ENCODE measurements at regions not wholly inside any gene's neighbourhood (a gene's known extent, or its start where the extent isn't known, plus 50 kb on each side); places are given as distances from the start of the nearest gene placed in this dataset.

GRCh38 chr4:138656990-138657389, 358.6 kb upstream of the NOCT start:
- no peaks in the 10 kb centered on the region for H3K79me2 ChIP-seq (ENCODE audit: low read length)
- H3K9me2 ChIP-seq (replicated peaks; ENCODE audit: insufficient read depth, low read length), result no peaks in the 10 kb centered on the region
- H3K27me3 ChIP-seq (ENCODE audit: low read length), result no peaks in the 10 kb centered on the region

DNA sequence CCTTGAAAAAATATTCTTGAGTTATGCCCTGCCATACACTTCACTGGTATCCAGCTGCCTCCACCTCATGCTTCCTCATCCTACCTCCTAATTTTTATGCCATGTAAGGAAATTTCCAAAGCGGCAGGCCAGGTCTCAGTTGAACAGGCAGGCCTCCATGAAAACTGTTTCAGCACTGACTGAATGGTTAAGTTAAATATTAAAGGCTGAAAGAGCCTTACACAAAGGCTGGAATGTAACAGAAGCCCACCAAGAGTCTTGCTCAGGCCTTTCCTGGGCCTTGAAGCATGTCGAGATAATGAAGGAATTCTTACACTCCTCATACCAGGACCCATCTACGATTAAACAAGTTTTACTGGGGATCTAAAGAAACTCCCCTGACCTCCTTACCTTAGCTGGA, 359.6 kb upstream of the NOCT start:
- Histone ChIP-seq H3K36me3 (ENCODE audit: insufficient read depth, low read length) (no peaks in the 10 kb centered on the region), H3K9me3 (ENCODE audit: low read length) (no peaks in the 10 kb centered on the region), H2AFZ (ENCODE audit: low read length) (no peak overlapping the region), H4K20me1 (ENCODE audit: insufficient read depth, low read depth, low read length) (no peaks in the 10 kb centered on the region), H3K79me2 (ENCODE audit: low read length) (no peaks in the 10 kb centered on the region), H3K4me3 (ENCODE audit: low read length) (no peak overlapping the region), H3K4me2 (ENCODE audit: low read depth, low read length, poor library complexity, severe bottlenecking) (no peak overlapping the region), H3K27me3 (ENCODE audit: low read length) (no peaks in the 10 kb centered on the region), H3K4me1 (ENCODE audit: low read length) (peaks cover 10% of the 10 kb centered on the region), H3K9me2 (replicated peaks; ENCODE audit: insufficient read depth, low read length) (no peaks in the 10 kb centered on the region), H3K9ac (ENCODE audit: low read length) (no peak overlapping the region), H3K27ac (ENCODE audit: low read length) (no peak overlapping the region)
- no peak for DNase-seq

More at GRCh38 chr4:138656990-138657389, 358.6 kb upstream of the NOCT start:
- Histone ChIP-seq H3K9ac (ENCODE audit: low read length) (no peak overlapping the region), H4K20me1 (ENCODE audit: insufficient read depth, low read depth, low read length) (no peaks in the 10 kb centered on the region), H3K4me2 (ENCODE audit: low read depth, low read length, poor library complexity, severe bottlenecking) (no peak overlapping the region), H3K27ac (ENCODE audit: low read length) (no peak overlapping the region), H3K36me3 (ENCODE audit: insufficient read depth, low read length) (no peaks in the 10 kb centered on the region), H3K4me1 (ENCODE audit: low read length) (peaks cover 15% of the 10 kb centered on the region), H3K9me3 (ENCODE audit: low read length) (no peaks in the 10 kb centered on the region), H2AFZ (ENCODE audit: low read length) (no peak overlapping the region), H3K4me3 (ENCODE audit: low read length) (no peak overlapping the region)
- no peak for DNase-seq

GRCh38 chr4:138655286-138655685, 360.3 kb upstream of the NOCT start:
- no peaks in the 10 kb centered on the region for H3K9me2 ChIP-seq (replicated peaks; ENCODE audit: insufficient read depth, low read length)
- H3K9ac ChIP-seq (ENCODE audit: low read length), result no peak overlapping the region

DNA sequence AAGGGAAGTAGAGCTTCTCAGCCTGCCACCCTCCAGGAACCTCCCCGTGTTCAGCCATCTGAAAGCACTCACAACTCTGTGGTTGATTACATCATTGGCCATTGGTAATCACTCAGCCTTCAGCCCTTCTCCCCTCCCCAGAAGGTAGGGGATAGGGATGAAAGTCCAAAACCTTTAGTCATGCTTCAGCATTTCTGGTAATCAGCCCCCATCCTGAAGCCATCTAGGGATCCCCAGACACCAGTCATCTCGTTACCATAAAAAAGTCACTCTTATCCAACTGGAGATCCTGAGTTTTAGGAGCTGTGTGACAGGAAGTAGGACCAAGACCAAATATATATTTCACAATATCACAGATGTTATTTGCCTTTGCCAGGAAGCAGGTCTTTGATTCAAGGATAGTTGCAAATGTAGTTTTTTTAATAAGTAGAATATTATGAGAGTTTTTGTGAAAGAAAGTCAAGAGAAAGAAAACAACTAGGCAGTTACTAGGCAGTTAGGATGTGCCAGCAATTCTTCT, 364.6 kb upstream of the NOCT start:
- H3K9me3 ChIP-seq (ENCODE audit: low read length), result no peaks in the 10 kb centered on the region
- H2AFZ ChIP-seq (ENCODE audit: low read length), result 0 out of 2 replicates have a peak overlapping the region, but pooled peaks have one; percentile 49
- no peak overlapping the region for H3K4me3 ChIP-seq (ENCODE audit: low read length)
- no peaks in the 10 kb centered on the region for H3K79me2 ChIP-seq (ENCODE audit: low read length)
- H3K9ac ChIP-seq (ENCODE audit: low read length), result no peak overlapping the region
- no peaks in the 10 kb centered on the region for H3K36me3 ChIP-seq (ENCODE audit: insufficient read depth, low read length)
- H3K27ac ChIP-seq (ENCODE audit: low read length), result no peak overlapping the region
- H3K27me3 ChIP-seq (ENCODE audit: low read length), result no peaks in the 10 kb centered on the region
- no peaks in the 10 kb centered on the region for H3K9me2 ChIP-seq (replicated peaks; ENCODE audit: insufficient read depth, low read length)
- DNase-seq, result no peak
- H3K4me1 ChIP-seq (ENCODE audit: low read length), result peaks cover 25% of the 10 kb centered on the region
- H4K20me1 ChIP-seq (ENCODE audit: insufficient read depth, low read depth, low read length), result no peaks in the 10 kb centered on the region
- H3K4me2 ChIP-seq (ENCODE audit: low read depth, low read length, poor library complexity, severe bottlenecking), result no peak overlapping the region

More at GRCh38 chr4:138655286-138655685, 360.3 kb upstream of the NOCT start:
- Histone ChIP-seq H3K9me3 (ENCODE audit: low read length) (no peaks in the 10 kb centered on the region), H3K4me1 (ENCODE audit: low read length) (peaks cover 3% of the 10 kb centered on the region), H4K20me1 (ENCODE audit: insufficient read depth, low read depth, low read length) (no peaks in the 10 kb centered on the region), H3K27ac (ENCODE audit: low read length) (no peak overlapping the region), H3K36me3 (ENCODE audit: insufficient read depth, low read length) (no peaks in the 10 kb centered on the region), H3K4me3 (ENCODE audit: low read length) (no peak overlapping the region), H3K4me2 (ENCODE audit: low read depth, low read length, poor library complexity, severe bottlenecking) (no peak overlapping the region), H3K79me2 (ENCODE audit: low read length) (no peaks in the 10 kb centered on the region), H3K27me3 (ENCODE audit: low read length) (no peaks in the 10 kb centered on the region), H2AFZ (ENCODE audit: low read length) (no peak overlapping the region)
- DNase-seq, result no peak

DNA sequence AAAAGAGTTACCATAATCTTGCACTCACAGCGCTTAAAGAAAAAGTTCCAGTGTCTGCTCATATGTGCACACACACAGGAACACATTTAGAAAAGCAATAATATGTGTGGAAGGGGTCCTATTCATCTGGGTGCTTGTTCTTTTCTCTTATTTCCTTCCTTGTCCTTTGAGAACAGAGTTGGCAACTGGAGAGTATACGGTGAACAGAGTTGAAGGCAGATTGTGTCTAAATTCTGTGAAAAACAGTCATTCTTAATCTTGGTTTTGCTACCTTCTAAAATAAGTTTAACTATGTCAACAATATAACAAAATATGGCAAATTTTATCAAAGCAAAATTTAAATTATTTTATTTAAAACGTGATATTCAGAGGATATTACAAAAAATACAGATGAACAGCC, 365.1 kb upstream of the NOCT start:
- no peaks in the 10 kb centered on the region for H3K27me3 ChIP-seq (ENCODE audit: low read length)
- no peak overlapping the region for H3K4me3 ChIP-seq (ENCODE audit: low read length)
- no peak overlapping the region for H2AFZ ChIP-seq (ENCODE audit: low read length)
- H3K9ac ChIP-seq (ENCODE audit: low read length), result no peak overlapping the region
- no peak overlapping the region for H3K4me2 ChIP-seq (ENCODE audit: low read depth, low read length, poor library complexity, severe bottlenecking)
- H3K4me1 ChIP-seq (ENCODE audit: low read length), result peaks cover 30% of the 10 kb centered on the region
- no peaks in the 10 kb centered on the region for H4K20me1 ChIP-seq (ENCODE audit: insufficient read depth, low read depth, low read length)
- H3K9me3 ChIP-seq (ENCODE audit: low read length), result no peaks in the 10 kb centered on the region
- no peak for DNase-seq
- no peaks in the 10 kb centered on the region for H3K79me2 ChIP-seq (ENCODE audit: low read length)
- H3K36me3 ChIP-seq (ENCODE audit: insufficient read depth, low read length), result no peaks in the 10 kb centered on the region
- H3K27ac ChIP-seq (ENCODE audit: low read length), result no peak overlapping the region
- no peaks in the 10 kb centered on the region for H3K9me2 ChIP-seq (replicated peaks; ENCODE audit: insufficient read depth, low read length)

DNA sequence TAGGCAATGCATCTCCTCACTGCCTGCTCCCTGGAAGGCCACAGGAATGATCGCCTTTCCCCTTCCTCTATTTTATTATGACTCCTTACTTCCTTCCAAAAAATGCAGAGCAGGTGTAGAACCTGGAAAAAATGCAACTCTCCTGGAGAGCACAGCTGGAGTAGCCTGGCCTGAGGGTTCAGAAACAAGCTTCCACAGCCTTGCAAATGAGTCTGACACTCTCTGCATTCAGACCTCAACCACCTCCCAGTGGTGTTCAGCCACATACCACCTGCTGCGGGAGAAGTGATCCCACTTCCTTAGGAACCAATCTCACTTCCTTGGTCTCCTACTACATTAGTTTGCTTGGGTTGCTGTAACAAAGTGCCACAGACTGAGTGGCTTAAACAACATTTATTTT, 368.1 kb upstream of the NOCT start:
- no peak overlapping the region for H3K4me2 ChIP-seq (ENCODE audit: low read depth, low read length, poor library complexity, severe bottlenecking)
- no peaks in the 10 kb centered on the region for H4K20me1 ChIP-seq (ENCODE audit: insufficient read depth, low read depth, low read length)
- no peak overlapping the region for H3K4me3 ChIP-seq (ENCODE audit: low read length)
- H3K4me1 ChIP-seq (ENCODE audit: low read length), result peaks cover 34% of the 10 kb centered on the region
- no peak overlapping the region for H3K9ac ChIP-seq (ENCODE audit: low read length)
- no peaks in the 10 kb centered on the region for H3K27me3 ChIP-seq (ENCODE audit: low read length)
- no peaks in the 10 kb centered on the region for H3K79me2 ChIP-seq (ENCODE audit: low read length)
- no peak overlapping the region for H3K27ac ChIP-seq (ENCODE audit: low read length)
- no peak for DNase-seq
- no peaks in the 10 kb centered on the region for H3K9me3 ChIP-seq (ENCODE audit: low read length)
- H2AFZ ChIP-seq (ENCODE audit: low read length), result no peak overlapping the region
- no peaks in the 10 kb centered on the region for H3K9me2 ChIP-seq (replicated peaks; ENCODE audit: insufficient read depth, low read length)
- no peaks in the 10 kb centered on the region for H3K36me3 ChIP-seq (ENCODE audit: insufficient read depth, low read length)

- no peak for DNase-seq
- Histone ChIP-seq H3K9me3 (ENCODE audit: low read length) (no peaks in the 10 kb centered on the region), H2AFZ (ENCODE audit: low read length) (no peak overlapping the region), H3K9me2 (replicated peaks; ENCODE audit: insufficient read depth, low read length) (no peaks in the 10 kb centered on the region), H3K4me3 (ENCODE audit: low read length) (no peak overlapping the region), H3K27me3 (ENCODE audit: low read length) (no peaks in the 10 kb centered on the region), H3K27ac (ENCODE audit: low read length) (no peak overlapping the region), H3K4me2 (ENCODE audit: low read depth, low read length, poor library complexity, severe bottlenecking) (no peak overlapping the region), H4K20me1 (ENCODE audit: insufficient read depth, low read depth, low read length) (no peaks in the 10 kb centered on the region), H3K36me3 (ENCODE audit: insufficient read depth, low read length) (no peaks in the 10 kb centered on the region), H3K79me2 (ENCODE audit: low read length) (no peaks in the 10 kb centered on the region), H3K4me1 (ENCODE audit: low read length) (peaks cover 34% of the 10 kb centered on the region), H3K9ac (ENCODE audit: low read length) (no peak overlapping the region)
Observed at GRCh38 chr4:138646383-138646782, 369.2 kb upstream of the NOCT start.

DNA sequence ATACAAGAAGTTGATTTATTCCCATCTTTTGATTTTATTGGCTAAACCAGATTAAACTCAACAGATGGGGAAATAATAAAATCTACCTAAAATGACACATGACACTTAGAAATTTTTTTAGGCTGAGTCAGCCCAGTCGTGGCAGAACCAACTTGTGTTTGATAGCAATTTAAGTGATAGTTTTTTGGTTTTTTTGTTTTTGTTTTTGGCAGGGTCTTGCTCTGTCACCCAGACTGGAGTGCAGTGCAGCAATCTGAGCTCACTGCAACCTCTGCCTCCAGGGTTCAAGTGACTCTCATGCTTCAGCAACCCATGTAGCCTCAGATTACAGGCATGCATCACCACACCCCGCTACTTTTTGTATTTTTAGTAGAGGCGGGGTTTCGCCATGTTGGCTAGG, 370.3 kb upstream of the NOCT start:
- no peaks in the 10 kb centered on the region for H3K9me3 ChIP-seq (ENCODE audit: low read length)
- no peak overlapping the region for H3K4me2 ChIP-seq (ENCODE audit: low read depth, low read length, poor library complexity, severe bottlenecking)
- H3K4me3 ChIP-seq (ENCODE audit: low read length), result no peak overlapping the region
- no peak overlapping the region for H3K9ac ChIP-seq (ENCODE audit: low read length)
- no peak for DNase-seq
- H3K4me1 ChIP-seq (ENCODE audit: low read length), result peaks cover 34% of the 10 kb centered on the region
- peak overlapping the region; percentile 32; the same call in 1 of the 2 replicates for H2AFZ ChIP-seq (ENCODE audit: low read length)
- H3K79me2 ChIP-seq (ENCODE audit: low read length), result no peaks in the 10 kb centered on the region
- H3K36me3 ChIP-seq (ENCODE audit: insufficient read depth, low read length), result no peaks in the 10 kb centered on the region
- no peaks in the 10 kb centered on the region for H3K9me2 ChIP-seq (replicated peaks; ENCODE audit: insufficient read depth, low read length)
- H3K27me3 ChIP-seq (ENCODE audit: low read length), result no peaks in the 10 kb centered on the region
- no peak overlapping the region for H3K27ac ChIP-seq (ENCODE audit: low read length)
- no peaks in the 10 kb centered on the region for H4K20me1 ChIP-seq (ENCODE audit: insufficient read depth, low read depth, low read length)

DNA sequence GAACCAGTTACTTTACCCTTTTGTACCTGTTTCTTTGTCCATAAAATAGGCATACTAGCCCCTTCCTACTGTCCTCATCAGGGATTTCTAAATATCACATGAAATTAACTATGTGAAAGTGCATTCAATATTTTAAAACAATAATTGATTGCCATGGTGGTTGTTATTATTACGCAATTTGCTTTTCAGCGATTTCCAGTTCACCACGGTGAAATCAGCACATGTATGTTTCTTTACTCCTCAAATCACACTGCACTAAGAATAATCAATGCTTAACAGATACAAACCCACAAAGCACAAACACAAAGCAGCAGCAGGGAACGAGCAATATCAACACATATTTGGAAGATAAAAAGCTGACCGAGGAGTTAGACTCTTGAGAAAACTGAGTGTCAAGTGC, 371.3 kb upstream of the NOCT start:
- H3K4me3 ChIP-seq (ENCODE audit: low read length), result no peak overlapping the region
- H3K4me1 ChIP-seq (ENCODE audit: low read length), result peaks cover 34% of the 10 kb centered on the region
- no peak overlapping the region for H3K27ac ChIP-seq (ENCODE audit: low read length)
- no peaks in the 10 kb centered on the region for H3K9me2 ChIP-seq (replicated peaks; ENCODE audit: insufficient read depth, low read length)
- no peak overlapping the region for H3K4me2 ChIP-seq (ENCODE audit: low read depth, low read length, poor library complexity, severe bottlenecking)
- no peaks in the 10 kb centered on the region for H4K20me1 ChIP-seq (ENCODE audit: insufficient read depth, low read depth, low read length)
- H3K79me2 ChIP-seq (ENCODE audit: low read length), result no peaks in the 10 kb centered on the region
- H3K9ac ChIP-seq (ENCODE audit: low read length), result no peak overlapping the region
- no peak overlapping the region for H2AFZ ChIP-seq (ENCODE audit: low read length)
- no peak for DNase-seq
- H3K27me3 ChIP-seq (ENCODE audit: low read length), result no peaks in the 10 kb centered on the region
- no peaks in the 10 kb centered on the region for H3K36me3 ChIP-seq (ENCODE audit: insufficient read depth, low read length)
- H3K9me3 ChIP-seq (ENCODE audit: low read length), result no peaks in the 10 kb centered on the region

Measured in Karpas-422 (cell line).